Neural crest cell (in vitro differentiated cells): ENCODE measurements at regions not wholly inside any gene's neighbourhood (a gene's known extent, or its start where the extent isn't known, plus 50 kb on each side); places are given as distances from the start of the nearest gene placed in this dataset.

Source experiments
- DNase-seq: peaks from one replicate; pipeline ENCODE4 v3.0.0; 2021; ENCODE audit warnings: low read depth, mixed read lengths, low spot score
- H3K27ac Mint-ChIP-seq: one replicate; pipeline ENCODE4 v1.8.0; 2021; ENCODE audit warnings: mild to moderate bottlenecking, mixed read lengths; ENCODE audit not compliant: unreplicated experiment
- H3K27me3 Mint-ChIP-seq: 2 replicates; pipeline ENCODE4 v1.8.0; 2021; ENCODE audit warnings: low read depth, mild to moderate bottlenecking, mixed read lengths
- H3K36me3 Mint-ChIP-seq: 2 replicates; pipeline ENCODE4 v1.8.0; 2021; ENCODE audit warnings: low read depth, mild to moderate bottlenecking, mixed read lengths
- H3K4me1 Mint-ChIP-seq: 2 replicates; pipeline ENCODE4 v1.8.0; 2021; ENCODE audit warnings: mixed read lengths
- H3K4me3 Mint-ChIP-seq: one replicate; pipeline ENCODE4 v1.8.0; 2021; ENCODE audit warnings: mild to moderate bottlenecking, mixed read lengths
- H3K9me3 Mint-ChIP-seq: 2 replicates; pipeline ENCODE4 v1.8.0; 2021; ENCODE audit warnings: mixed read lengths
- CTCF ChIP-seq: fragments of 200-600 bp; sonication (generic); conservative IDR thresholded peaks from 2 replicates; pipeline ENCODE4 v1.5.0; 2021; ENCODE audit warnings: antibody characterized with exemption, mild to moderate bottlenecking

GRCh38 chr3:152938974-152939636, 104.2 kb downstream of the P2RY1 start:
- Mint-ChIP-seq H3K4me3 (no peak overlapping the region), H3K27ac (no peak overlapping the region), H3K36me3 (no peaks in the 10 kb centered on the region), H3K4me1 (no peaks in the 10 kb centered on the region), H3K27me3 (no peaks in the 10 kb centered on the region), H3K9me3 (no peaks in the 10 kb centered on the region)
- DNase-seq = no peak
- peak; percentile 25 for TF ChIP-seq CTCF

- DNase-seq = no peak
- no peak for TF ChIP-seq CTCF
- no peak overlapping the region for H3K27ac Mint-ChIP-seq
Observed at GRCh38 chr3:152941859-152942258, 106.9 kb downstream of the P2RY1 start.

DNA sequence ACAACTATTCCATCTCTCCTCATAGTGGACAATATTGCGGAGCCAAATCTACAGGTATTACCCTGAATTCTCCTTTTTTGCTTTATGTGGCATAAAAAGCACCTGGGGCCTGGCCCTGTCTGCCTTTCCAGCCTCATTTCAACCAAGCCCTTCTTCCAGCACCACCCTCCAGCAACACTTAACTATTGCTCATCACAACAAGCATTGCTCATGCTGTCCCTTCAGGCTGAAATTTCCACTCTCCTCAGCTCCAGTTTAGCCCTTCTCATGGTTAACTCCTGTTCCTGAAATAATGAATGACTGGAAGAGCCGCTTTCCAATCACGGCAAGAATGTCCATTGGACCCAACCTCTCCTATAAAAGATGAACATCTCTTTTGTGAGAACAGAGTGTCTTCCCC, 107.4 kb downstream of the P2RY1 start:
- Mint-ChIP-seq H3K9me3 (no peaks in the 10 kb centered on the region), H3K27ac (peak overlapping the region; percentile 19), H3K4me1 (no peaks in the 10 kb centered on the region), H3K27me3 (no peaks in the 10 kb centered on the region), H3K36me3 (no peaks in the 10 kb centered on the region), H3K4me3 (no peak overlapping the region)
- no peak for DNase-seq
- TF ChIP-seq CTCF = no peak

More at GRCh38 chr3:152941859-152942258, 106.9 kb downstream of the P2RY1 start:
- H3K27me3 Mint-ChIP-seq = no peaks in the 10 kb centered on the region
- H3K9me3 Mint-ChIP-seq = no peaks in the 10 kb centered on the region
- H3K4me1 Mint-ChIP-seq = no peaks in the 10 kb centered on the region
- H3K4me3 Mint-ChIP-seq = no peak overlapping the region
- H3K36me3 Mint-ChIP-seq = no peaks in the 10 kb centered on the region

DNA sequence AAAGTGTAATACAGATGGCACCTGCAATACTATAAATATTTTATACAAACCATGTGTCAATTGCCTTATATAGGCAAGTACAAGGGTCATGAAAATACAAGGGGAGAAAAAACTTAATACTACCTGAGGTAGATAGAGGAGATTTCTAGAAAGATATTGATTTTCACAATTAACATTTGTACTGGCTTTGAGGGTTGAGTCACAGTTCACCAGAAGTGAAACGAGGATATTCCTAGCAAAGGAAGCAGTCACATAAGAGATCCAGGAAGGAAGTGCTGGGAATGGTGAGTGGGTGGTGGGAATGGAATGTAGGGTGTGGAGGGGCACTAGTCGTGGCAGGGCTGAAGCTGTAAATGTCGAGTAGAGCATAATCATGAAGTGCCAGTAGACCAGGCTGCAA, 108.7 kb downstream of the P2RY1 start:
- TF ChIP-seq CTCF = no peak
- Mint-ChIP-seq H3K36me3 (no peaks in the 10 kb centered on the region), H3K9me3 (no peaks in the 10 kb centered on the region), H3K4me1 (no peaks in the 10 kb centered on the region), H3K27me3 (no peaks in the 10 kb centered on the region), H3K27ac (no peak overlapping the region), H3K4me3 (no peak overlapping the region)
- no peak for DNase-seq

- H3K4me3 Mint-ChIP-seq = no peak overlapping the region
- no peak overlapping the region for H3K27ac Mint-ChIP-seq
- no peak for TF ChIP-seq CTCF
- H3K27me3 Mint-ChIP-seq = no peaks in the 10 kb centered on the region
- no peaks in the 10 kb centered on the region for H3K36me3 Mint-ChIP-seq
- H3K9me3 Mint-ChIP-seq = no peaks in the 10 kb centered on the region
- H3K4me1 Mint-ChIP-seq = no peaks in the 10 kb centered on the region
- no peak for DNase-seq
Observed at GRCh38 chr3:152944671-152945070, 109.7 kb downstream of the P2RY1 start.

GRCh38 chr3:152945556-152945955, 110.6 kb downstream of the P2RY1 start:
- DNase-seq = no peak
- H3K4me3 Mint-ChIP-seq = no peak overlapping the region
- H3K36me3 Mint-ChIP-seq = no peaks in the 10 kb centered on the region
- TF ChIP-seq CTCF = no peak
- H3K27me3 Mint-ChIP-seq = no peaks in the 10 kb centered on the region
- H3K27ac Mint-ChIP-seq = no peak overlapping the region
- no peaks in the 10 kb centered on the region for H3K9me3 Mint-ChIP-seq
- no peaks in the 10 kb centered on the region for H3K4me1 Mint-ChIP-seq
